ENCODE measurements at regions not wholly inside any gene's neighbourhood (a gene's known extent, or its start where the extent isn't known, plus 50 kb on each side); places are given as distances from the start of the nearest gene placed in this dataset.

GRCh38 chr12:90562671-90563070, 392.3 kb downstream of the CCER1 start:
- H3K9me1 ChIP-seq (replicated peaks; ENCODE audit: control insufficient read depth, extremely low read depth, insufficient read depth, low read length): no peaks in the 10 kb centered on the region
- H3K4me2 ChIP-seq (ENCODE audit: insufficient read depth, low read length): no peak overlapping the region
- no peak overlapping the region for H3K27ac ChIP-seq (ENCODE audit: insufficient read depth, low read depth, low read length)
- H3K4me3 ChIP-seq (replicated peaks in 1 of 3; ENCODE audit: insufficient read depth in 1 of 3, low read depth in 1 of 3, low read length in 3 of 3): no peak overlapping the region
- no peaks in the 10 kb centered on the region for H3K36me3 ChIP-seq (ENCODE audit: control insufficient read depth in 2 of 2, extremely low read depth in 1 of 2, insufficient read depth in 2 of 2, low read length in 2 of 2)
- H3K4me1 ChIP-seq (ENCODE audit: control insufficient read depth, extremely low read depth, insufficient read depth, low read length): no peaks in the 10 kb centered on the region
- no peaks in the 10 kb centered on the region for H4K20me1 ChIP-seq (replicated peaks; ENCODE audit: control insufficient read depth, extremely low read depth, insufficient read depth, low read length)
- TF ChIP-seq EZH2 (IDR thresholded peaks at IDR 0.05; ENCODE audit: borderline replicate concordance, low read depth, low read length, severe bottlenecking): no peak
- TF ChIP-seq POLR2A (IDR thresholded peaks at IDR 0.05; ENCODE audit: low read depth, low read length): no peak
- no peak for TF ChIP-seq POLR2AphosphoS5 (IDR thresholded peaks at IDR 0.05; ENCODE audit: insufficient read depth, low read depth, low read length)
- no peak for TF ChIP-seq GATA2 (IDR thresholded peaks at IDR 0.05; ENCODE audit: insufficient read depth, insufficient read length, low read depth, low read length)
- TF ChIP-seq JUN (IDR thresholded peaks at IDR 0.05; ENCODE audit: borderline replicate concordance, insufficient read depth, insufficient read length, low read depth): no peak
- no peak for TF ChIP-seq MYC (IDR thresholded peaks at IDR 0.05; ENCODE audit: low read depth, low read length)
- TF ChIP-seq MAX (IDR thresholded peaks at IDR 0.05; ENCODE audit: insufficient read depth, insufficient read length): no peak
- no peak for TF ChIP-seq FOS (IDR thresholded peaks at IDR 0.05; ENCODE audit: borderline replicate concordance, insufficient read depth, low read length)
- TF ChIP-seq CTCF (IDR thresholded peaks at IDR 0.05; ENCODE audit: extremely low read depth in 1 of 2, insufficient read depth in 1 of 2, low read depth in 1 of 2, low read length in 2 of 2): no peak
- H2AFZ ChIP-seq (ENCODE audit: low read depth, low read length): no peak overlapping the region
- DNase-seq (ENCODE audit: low read depth, low spot score) (no peak), FAIRE-seq (no peak)
- ChIA-PET CTCF (interaction anchor here (4.0 kb wide), 1 partner anchor 10 kb away, joined by 15 read pairs; no protein-coding TSS in a partner anchor), POLR2A (no interaction called here)
- H3K9ac ChIP-seq (replicated peaks; ENCODE audit: extremely low read depth, insufficient read depth, low read length): no peak overlapping the region
- intact Hi-C loops (cut with micrococcal nuclease): no loop called here
- H3K27me3 ChIP-seq (ENCODE audit: control insufficient read depth in 2 of 2, insufficient read depth in 2 of 2, low read length in 2 of 2): no peaks in the 10 kb centered on the region
- dilution Hi-C loops (cut with MboI; ENCODE audit: extremely low pct_ligation_motif_present, low sequenced_read_pairs): no loop called here
- no peaks in the 10 kb centered on the region for H3K9me3 ChIP-seq (replicated peaks; ENCODE audit: control insufficient read depth, insufficient read depth, low read length)
- H3K79me2 ChIP-seq (ENCODE audit: control insufficient read depth, insufficient read depth, low read length): no peaks in the 10 kb centered on the region
- BruUV-seq (replicated peaks): no TSS peak
